Skeletal muscle tissue (tissue), 3 donors: ENCODE measurements at regions not wholly inside any gene's neighbourhood (a gene's known extent, or its start where the extent isn't known, plus 50 kb on each side); places are given as distances from the start of the nearest gene placed in this dataset.

Experiments
- H3K27ac ChIP-seq: one replicate; pipeline ENCODE4 v1.7.0; 2013; ENCODE audit warnings: mild to moderate bottlenecking, low read depth, low read length, inconsistent platforms
- H3K27me3 ChIP-seq, 3 donors: one replicate each; pipeline ENCODE4 v1.7.0; 2013; ENCODE audit warnings: low read length in 3 of 3; ENCODE audit not compliant: control insufficient read depth in 3 of 3, insufficient read depth in 3 of 3
- H3K36me3 ChIP-seq, 3 donors: one replicate each; pipeline ENCODE4 v1.7.0; 2013; ENCODE audit warnings: low read length in 3 of 3; ENCODE audit not compliant: control insufficient read depth in 3 of 3, insufficient read depth in 3 of 3
- H3K4me1 ChIP-seq, 3 donors: one replicate each; pipeline ENCODE4 v1.7.0; 2013; ENCODE audit warnings: low read length in 3 of 3, mild to moderate bottlenecking in 3 of 3; ENCODE audit not compliant: control insufficient read depth in 3 of 3, insufficient read depth in 3 of 3
- H3K4me3 ChIP-seq, 3 donors: one replicate each; pipeline ENCODE4 v1.7.0; 2013; ENCODE audit warnings: low read length in 3 of 3
- H3K9ac ChIP-seq, 3 donors: one replicate each; pipeline ENCODE4 v1.7.0; 2013; ENCODE audit warnings: low read length in 3 of 3, mild to moderate bottlenecking in 3 of 3, moderate library complexity in 2 of 3, low read depth in 1 of 3
- H3K9me3 ChIP-seq, 3 donors: one replicate each; pipeline ENCODE4 v1.7.0; 2013; ENCODE audit warnings: low read length in 3 of 3; ENCODE audit not compliant: control insufficient read depth in 3 of 3
- donor health status: Osteomylitis.

GRCh38 chr2:180707884-180708205 is 272.6 kb upstream of the UBE2E3 start:
- H3K9ac ChIP-seq, result no peak overlapping the region
- H3K27me3 ChIP-seq, result no peaks in the 10 kb centered on the region
- H3K36me3 ChIP-seq, result no peaks in the 10 kb centered on the region
- no peaks in the 10 kb centered on the region for H3K4me1 ChIP-seq
- no peak overlapping the region for H3K27ac ChIP-seq
- H3K4me3 ChIP-seq, result no peak overlapping the region
- H3K9me3 ChIP-seq, result peaks cover 0 to 4% (median 0%) of the 10 kb centered on the region in 3 donors

- Histone ChIP-seq H3K27me3 (no peaks in the 10 kb centered on the region), H3K9me3 (no peaks in the 10 kb centered on the region), H3K36me3 (no peaks in the 10 kb centered on the region), H3K9ac (no peak overlapping the region), H3K27ac (no peak overlapping the region), H3K4me1 (no peaks in the 10 kb centered on the region), H3K4me3 (no peak overlapping the region)
Observed at GRCh38 chr2:180707175-180707883, 273.1 kb upstream of the UBE2E3 start.

GRCh38 chr2:180706694-180707093 is 273.7 kb upstream of the UBE2E3 start:
- Histone ChIP-seq H3K4me3 (no peak overlapping the region), H3K4me1 (no peaks in the 10 kb centered on the region)

GRCh38 chr2:180705551-180705950 is 274.9 kb upstream of the UBE2E3 start:
- H3K4me3 ChIP-seq, result no peak overlapping the region
- H3K4me1 ChIP-seq, result no peaks in the 10 kb centered on the region
- no peak overlapping the region for H3K27ac ChIP-seq
- no peaks in the 10 kb centered on the region for H3K36me3 ChIP-seq
- H3K9ac ChIP-seq, result no peak overlapping the region
- no peaks in the 10 kb centered on the region for H3K27me3 ChIP-seq
- H3K9me3 ChIP-seq, result no peaks in the 10 kb centered on the region

More at GRCh38 chr2:180706694-180707093, 273.7 kb upstream of the UBE2E3 start:
- Histone ChIP-seq H3K9ac (no peak overlapping the region), H3K9me3 (no peaks in the 10 kb centered on the region), H3K36me3 (no peaks in the 10 kb centered on the region), H3K27ac (no peak overlapping the region), H3K27me3 (no peaks in the 10 kb centered on the region)

GRCh38 chr2:180705122-180705521 is 275.3 kb upstream of the UBE2E3 start:
- no peak overlapping the region for H3K9ac ChIP-seq

GRCh38 chr2:180699657-180700361 is 280.6 kb upstream of the UBE2E3 start:
- H3K27ac ChIP-seq, result no peak overlapping the region
- H3K4me3 ChIP-seq, result no peak overlapping the region
- no peaks in the 10 kb centered on the region for H3K9me3 ChIP-seq
- H3K4me1 ChIP-seq, result no peaks in the 10 kb centered on the region
- no peaks in the 10 kb centered on the region for H3K27me3 ChIP-seq
- no peak overlapping the region for H3K9ac ChIP-seq
- H3K36me3 ChIP-seq, result no peaks in the 10 kb centered on the region

More at GRCh38 chr2:180705122-180705521, 275.3 kb upstream of the UBE2E3 start:
- Histone ChIP-seq H3K4me1 (no peaks in the 10 kb centered on the region), H3K27ac (no peak overlapping the region), H3K9me3 (no peaks in the 10 kb centered on the region), H3K27me3 (no peaks in the 10 kb centered on the region), H3K4me3 (no peak overlapping the region), H3K36me3 (no peaks in the 10 kb centered on the region)

GRCh38 chr2:180698668-180699067 is 281.7 kb upstream of the UBE2E3 start:
- H3K9me3 ChIP-seq, result no peaks in the 10 kb centered on the region
- no peak overlapping the region for H3K4me3 ChIP-seq
- no peaks in the 10 kb centered on the region for H3K4me1 ChIP-seq
- H3K27ac ChIP-seq, result no peak overlapping the region
- H3K27me3 ChIP-seq, result no peaks in the 10 kb centered on the region
- no peak overlapping the region for H3K9ac ChIP-seq
- no peaks in the 10 kb centered on the region for H3K36me3 ChIP-seq

- Histone ChIP-seq H3K36me3 (no peaks in the 10 kb centered on the region), H3K4me3 (no peak overlapping the region), H3K4me1 (no peaks in the 10 kb centered on the region), H3K27me3 (no peaks in the 10 kb centered on the region), H3K9me3 (no peaks in the 10 kb centered on the region), H3K9ac (no peak overlapping the region), H3K27ac (no peak overlapping the region)
Observed at GRCh38 chr2:180695586-180696401, 284.6 kb upstream of the UBE2E3 start.

- no peaks in the 10 kb centered on the region for H3K27me3 ChIP-seq
- no peak overlapping the region for H3K27ac ChIP-seq
- H3K9ac ChIP-seq, result no peak overlapping the region
- no peaks in the 10 kb centered on the region for H3K36me3 ChIP-seq
- H3K4me1 ChIP-seq, result no peaks in the 10 kb centered on the region
- no peaks in the 10 kb centered on the region for H3K9me3 ChIP-seq
- no peak overlapping the region for H3K4me3 ChIP-seq
Observed at GRCh38 chr2:180694445-180695421, 285.7 kb upstream of the UBE2E3 start.
